Neural cell (in vitro differentiated cells): ENCODE measurements at regions not wholly inside any gene's neighbourhood (a gene's known extent, or its start where the extent isn't known, plus 50 kb on each side); places are given as distances from the start of the nearest gene placed in this dataset.

Source experiments
- H2AFZ ChIP-seq: fragments of 200-600, 300-800 bp; sonication (generic), shearing (Covaris generic); 2 replicates; pipeline ENCODE4 v1.6.0; 2014; ENCODE audit warnings: low read depth, mild to moderate bottlenecking, antibody characterized with exemption, low read length, moderate library complexity
- H3F3A ChIP-seq: fragments of 200-600 bp; shearing (Covaris generic); 2 replicates; pipeline ENCODE4 v1.6.1; 2016; ENCODE audit warnings: mild to moderate bottlenecking, moderate library complexity, mixed read lengths, antibody characterized with exemption, low read length; ENCODE audit not compliant: insufficient read depth, poor library complexity, severe bottlenecking
- H3K27ac ChIP-seq: fragments of 200-600, 300-800 bp; sonication (generic), shearing (Covaris generic); 2 replicates; pipeline ENCODE4 v1.5.1; 2014; ENCODE audit warnings: mild to moderate bottlenecking, low read length, moderate library complexity
- H3K27me3 ChIP-seq: fragments of 300-800, 200-600 bp; sonication (generic), shearing (Covaris generic); 2 replicates; pipeline ENCODE4 v1.6.0; 2014; ENCODE audit warnings: mild to moderate bottlenecking, low read depth, low read length, moderate library complexity; ENCODE audit not compliant: insufficient read depth
- H3K36me3 ChIP-seq: fragments of 300-800, 200-600 bp; sonication (generic), shearing (Covaris generic); 2 replicates; pipeline ENCODE4 v1.5.1; 2014; ENCODE audit warnings: mild to moderate bottlenecking, antibody characterized with exemption, low read length, moderate library complexity; ENCODE audit not compliant: insufficient read depth
- H3K4me2 ChIP-seq: fragments of 300-800, 200-600 bp; sonication (generic), shearing (Covaris generic); 2 replicates; pipeline ENCODE4 v1.6.0; 2014; ENCODE audit warnings: mild to moderate bottlenecking, low read length
- H3K4me3 ChIP-seq: fragments of 300-800, 200-600 bp; sonication (generic), shearing (Covaris generic); 2 replicates; pipeline ENCODE4 v1.5.1; 2014; ENCODE audit warnings: mild to moderate bottlenecking, low read length, moderate library complexity
- H3K79me2 ChIP-seq: fragments of 200-600 bp; shearing (Covaris generic); replicated peaks from 2 replicates; pipeline ENCODE4 v1.6.0; 2014; ENCODE audit warnings: mild to moderate bottlenecking, low read length, moderate library complexity; ENCODE audit not compliant: insufficient read depth
- H3K9ac ChIP-seq: fragments of 300-800, 200-600 bp; sonication (generic), shearing (Covaris generic); 2 replicates; pipeline ENCODE4 v1.6.1; 2016; ENCODE audit warnings: mild to moderate bottlenecking, low read length, mixed read lengths
- H3K9me2 ChIP-seq: fragments of 200-600 bp; shearing (Covaris generic); 2 replicates; pipeline ENCODE4 v1.6.1; 2016; ENCODE audit warnings: mild to moderate bottlenecking, low read length, mixed read lengths; ENCODE audit not compliant: insufficient read depth
- H3K9me3 ChIP-seq: fragments of 200-600, 300-800 bp; sonication (generic), shearing (Covaris generic); 2 replicates; pipeline ENCODE4 v1.6.1; 2016; ENCODE audit warnings: mild to moderate bottlenecking, mixed run types, low read length, moderate library complexity, mixed read lengths
- H4K20me1 ChIP-seq: fragments of 200-600 bp; shearing (Covaris generic); 2 replicates; pipeline ENCODE4 v1.6.1; 2016; ENCODE audit warnings: mild to moderate bottlenecking, mixed run types; ENCODE audit not compliant: insufficient read depth
- EP300 ChIP-seq: fragments of 450-650 bp; conservative IDR thresholded peaks from 2 replicates; pipeline ENCODE4 v1.6.1; 2014; ENCODE audit warnings: antibody characterized with exemption, mild to moderate bottlenecking, moderate library complexity; ENCODE audit not compliant: poor library complexity, severe bottlenecking
- EZH2 ChIP-seq: fragments of 200-600, 300-800 bp; shearing (Covaris generic), sonication (generic); IDR thresholded peaks from 2 replicates; pipeline ENCODE4 v1.6.1; 2014; ENCODE audit warnings: antibody characterized with exemption, low read length, borderline replicate concordance, mild to moderate bottlenecking; ENCODE audit not compliant: insufficient read depth, poor library complexity, severe bottlenecking
- MXI1 ChIP-seq: fragments of 450-650 bp; conservative IDR thresholded peaks from 2 replicates; pipeline ENCODE4 v1.6.1; 2014; ENCODE audit warnings: antibody characterized with exemption, mild to moderate bottlenecking; ENCODE audit not compliant: poor library complexity, severe bottlenecking
- POLR2AphosphoS5 ChIP-seq: IDR thresholded peaks from 2 replicates; pipeline ENCODE4 v1.6.1; 2012
- RAD21 ChIP-seq: fragments of 450-650 bp; conservative IDR thresholded peaks from 2 replicates; pipeline ENCODE4 v1.6.1; 2014; ENCODE audit warnings: antibody characterized with exemption, mild to moderate bottlenecking, moderate library complexity
- SMC3 ChIP-seq: fragments of 450-650 bp; conservative IDR thresholded peaks from 2 replicates; pipeline ENCODE4 v1.6.1; 2014; ENCODE audit warnings: antibody characterized with exemption, mild to moderate bottlenecking, moderate library complexity; ENCODE audit not compliant: poor library complexity
- TAF1 ChIP-seq: IDR thresholded peaks from 2 replicates; pipeline ENCODE4 v1.6.1; 2012; ENCODE audit warnings: low read depth
- TF ChIP-seq, protein P1 (sequence below): IDR thresholded peaks from 2 replicates; pipeline ENCODE4 v1.6.1; 2012; ENCODE audit warnings: borderline replicate concordance
- TF ChIP-seq, protein P2 (sequence below): fragments of 450-650 bp; IDR thresholded peaks from 2 replicates; pipeline ENCODE4 v1.5.1; 2014; ENCODE audit warnings: antibody characterized with exemption, mild to moderate bottlenecking, moderate library complexity; ENCODE audit not compliant: poor library complexity, severe bottlenecking

DNA sequence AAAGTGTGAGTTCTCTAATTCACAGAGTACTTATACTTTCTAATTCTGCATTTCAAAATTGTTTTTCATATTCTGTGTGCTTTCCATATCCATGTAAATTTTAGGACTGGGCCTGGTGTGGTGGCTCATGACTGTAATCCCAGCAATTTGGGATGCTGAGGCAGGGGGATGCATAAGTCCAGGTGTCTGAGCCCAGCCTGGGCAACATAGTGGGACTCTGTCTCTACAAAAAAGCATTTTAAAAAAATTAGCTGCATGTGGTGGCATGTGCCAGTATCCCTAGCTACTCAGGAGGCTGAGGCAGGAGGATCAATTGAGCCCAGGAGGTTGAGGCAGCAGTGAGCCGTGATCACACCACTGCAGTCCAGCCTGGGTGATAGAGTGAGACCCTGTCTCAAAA, 382.6 kb upstream of the AKR1E2 start:
- TF ChIP-seq SMC3 (no peak), MXI1 (no peak), EP300 (no peak), POLR2AphosphoS5 (no peak), RAD21 (no peak), EZH2 (no peak), TAF1 (no peak)
- TF ChIP-seq, protein P1, sequence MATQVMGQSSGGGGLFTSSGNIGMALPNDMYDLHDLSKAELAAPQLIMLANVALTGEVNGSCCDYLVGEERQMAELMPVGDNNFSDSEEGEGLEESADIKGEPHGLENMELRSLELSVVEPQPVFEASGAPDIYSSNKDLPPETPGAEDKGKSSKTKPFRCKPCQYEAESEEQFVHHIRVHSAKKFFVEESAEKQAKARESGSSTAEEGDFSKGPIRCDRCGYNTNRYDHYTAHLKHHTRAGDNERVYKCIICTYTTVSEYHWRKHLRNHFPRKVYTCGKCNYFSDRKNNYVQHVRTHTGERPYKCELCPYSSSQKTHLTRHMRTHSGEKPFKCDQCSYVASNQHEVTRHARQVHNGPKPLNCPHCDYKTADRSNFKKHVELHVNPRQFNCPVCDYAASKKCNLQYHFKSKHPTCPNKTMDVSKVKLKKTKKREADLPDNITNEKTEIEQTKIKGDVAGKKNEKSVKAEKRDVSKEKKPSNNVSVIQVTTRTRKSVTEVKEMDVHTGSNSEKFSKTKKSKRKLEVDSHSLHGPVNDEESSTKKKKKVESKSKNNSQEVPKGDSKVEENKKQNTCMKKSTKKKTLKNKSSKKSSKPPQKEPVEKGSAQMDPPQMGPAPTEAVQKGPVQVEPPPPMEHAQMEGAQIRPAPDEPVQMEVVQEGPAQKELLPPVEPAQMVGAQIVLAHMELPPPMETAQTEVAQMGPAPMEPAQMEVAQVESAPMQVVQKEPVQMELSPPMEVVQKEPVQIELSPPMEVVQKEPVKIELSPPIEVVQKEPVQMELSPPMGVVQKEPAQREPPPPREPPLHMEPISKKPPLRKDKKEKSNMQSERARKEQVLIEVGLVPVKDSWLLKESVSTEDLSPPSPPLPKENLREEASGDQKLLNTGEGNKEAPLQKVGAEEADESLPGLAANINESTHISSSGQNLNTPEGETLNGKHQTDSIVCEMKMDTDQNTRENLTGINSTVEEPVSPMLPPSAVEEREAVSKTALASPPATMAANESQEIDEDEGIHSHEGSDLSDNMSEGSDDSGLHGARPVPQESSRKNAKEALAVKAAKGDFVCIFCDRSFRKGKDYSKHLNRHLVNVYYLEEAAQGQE, result no peak
- TF ChIP-seq, protein P2, sequence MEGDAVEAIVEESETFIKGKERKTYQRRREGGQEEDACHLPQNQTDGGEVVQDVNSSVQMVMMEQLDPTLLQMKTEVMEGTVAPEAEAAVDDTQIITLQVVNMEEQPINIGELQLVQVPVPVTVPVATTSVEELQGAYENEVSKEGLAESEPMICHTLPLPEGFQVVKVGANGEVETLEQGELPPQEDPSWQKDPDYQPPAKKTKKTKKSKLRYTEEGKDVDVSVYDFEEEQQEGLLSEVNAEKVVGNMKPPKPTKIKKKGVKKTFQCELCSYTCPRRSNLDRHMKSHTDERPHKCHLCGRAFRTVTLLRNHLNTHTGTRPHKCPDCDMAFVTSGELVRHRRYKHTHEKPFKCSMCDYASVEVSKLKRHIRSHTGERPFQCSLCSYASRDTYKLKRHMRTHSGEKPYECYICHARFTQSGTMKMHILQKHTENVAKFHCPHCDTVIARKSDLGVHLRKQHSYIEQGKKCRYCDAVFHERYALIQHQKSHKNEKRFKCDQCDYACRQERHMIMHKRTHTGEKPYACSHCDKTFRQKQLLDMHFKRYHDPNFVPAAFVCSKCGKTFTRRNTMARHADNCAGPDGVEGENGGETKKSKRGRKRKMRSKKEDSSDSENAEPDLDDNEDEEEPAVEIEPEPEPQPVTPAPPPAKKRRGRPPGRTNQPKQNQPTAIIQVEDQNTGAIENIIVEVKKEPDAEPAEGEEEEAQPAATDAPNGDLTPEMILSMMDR, result no peak
- Histone ChIP-seq H4K20me1 (no peaks in the 10 kb centered on the region), H2AFZ (no peak overlapping the region), H3K9me2 (no peaks in the 10 kb centered on the region), H3K4me2 (no peak overlapping the region), H3K9ac (no peak overlapping the region), H3K79me2 (no peaks in the 10 kb centered on the region), H3K9me3 (no peaks in the 10 kb centered on the region), H3K27ac (no peak overlapping the region), H3K4me3 (no peak overlapping the region), H3K36me3 (no peaks in the 10 kb centered on the region), H3F3A (no peaks in the 10 kb centered on the region), H3K27me3 (no peaks in the 10 kb centered on the region)

DNA sequence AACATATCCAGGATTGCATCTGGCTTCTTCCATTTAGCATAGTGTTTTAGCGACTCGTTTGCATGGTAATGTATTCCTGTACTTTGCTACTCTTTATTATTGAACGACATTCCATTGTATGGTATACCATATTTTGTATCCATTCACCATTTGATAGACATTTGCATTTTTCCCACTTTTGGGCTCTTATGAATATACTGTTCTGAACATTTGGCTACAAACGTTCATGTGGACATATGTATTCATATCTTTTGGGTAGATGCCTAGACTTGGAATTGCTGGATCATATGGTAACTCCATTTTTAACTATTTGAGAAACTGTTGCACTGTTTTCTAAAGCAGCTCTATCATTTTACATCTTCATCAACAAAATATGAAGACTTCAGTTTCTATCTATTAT, 383.7 kb upstream of the AKR1E2 start:
- no peak overlapping the region for H3K27ac ChIP-seq
- H3K27me3 ChIP-seq, result no peaks in the 10 kb centered on the region
- no peak overlapping the region for H2AFZ ChIP-seq
- TF ChIP-seq POLR2AphosphoS5, result no peak
- no peaks in the 10 kb centered on the region for H3K36me3 ChIP-seq
- H3K79me2 ChIP-seq, result no peaks in the 10 kb centered on the region
- no peaks in the 10 kb centered on the region for H3K9me3 ChIP-seq
- H4K20me1 ChIP-seq, result no peaks in the 10 kb centered on the region
- no peak overlapping the region for H3K4me2 ChIP-seq
- H3K9me2 ChIP-seq, result no peaks in the 10 kb centered on the region
- no peak overlapping the region for H3K4me3 ChIP-seq
- no peaks in the 10 kb centered on the region for H3F3A ChIP-seq
- no peak overlapping the region for H3K9ac ChIP-seq

DNA sequence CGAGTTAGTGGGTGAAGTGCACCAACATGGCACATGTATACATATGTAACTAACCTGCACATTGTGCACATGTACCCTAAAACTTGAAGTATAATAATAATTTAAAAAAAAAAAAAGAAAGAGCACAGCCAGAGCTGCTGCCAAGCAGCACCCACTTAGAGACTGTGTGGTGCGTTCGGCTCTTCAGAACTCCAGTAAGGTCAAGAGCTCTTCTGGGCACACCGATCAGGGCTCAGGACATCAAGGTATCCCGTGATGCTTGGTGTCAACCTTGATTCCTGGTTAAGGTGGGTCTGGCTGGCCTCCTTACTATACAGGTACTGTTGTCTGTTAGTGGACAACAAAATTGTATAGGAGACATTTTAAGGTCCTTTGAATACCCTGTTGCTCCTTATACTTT, 385.7 kb upstream of the AKR1E2 start:
- Histone ChIP-seq H3K27ac (no peak overlapping the region), H3K79me2 (no peaks in the 10 kb centered on the region), H2AFZ (no peak overlapping the region), H3K27me3 (no peaks in the 10 kb centered on the region), H3K4me3 (no peak overlapping the region), H3K9me2 (no peaks in the 10 kb centered on the region), H3K4me2 (no peak overlapping the region), H3K9ac (no peak overlapping the region), H3K36me3 (no peaks in the 10 kb centered on the region), H3F3A (no peaks in the 10 kb centered on the region), H3K9me3 (no peaks in the 10 kb centered on the region), H4K20me1 (no peaks in the 10 kb centered on the region)
- TF ChIP-seq, protein P2, result no peak
- TF ChIP-seq EP300, result no peak
- no peak for TF ChIP-seq RAD21
- TF ChIP-seq, protein P1, result no peak
- no peak for TF ChIP-seq MXI1
- TF ChIP-seq TAF1, result no peak
- TF ChIP-seq POLR2AphosphoS5, result no peak
- no peak for TF ChIP-seq SMC3
